ENCODE measurements at regions not wholly inside any gene's neighbourhood (a gene's known extent, or its start where the extent isn't known, plus 50 kb on each side); places are given as distances from the start of the nearest gene placed in this dataset.
"Not testable (repeated sequence)": the region's sequence is repeated elsewhere in the genome, so short reads cannot be mapped to it uniquely, and the experiment has no call there.

GRCh38 chr4:20086067-20086798 is 165.5 kb upstream of the SLIT2 start:
- H3K4me3 ChIP-seq (ENCODE audit: low read depth, low read length), result no peak overlapping the region
- H3K36me3 ChIP-seq (ENCODE audit: insufficient read depth, low read length), result no peaks in the 10 kb centered on the region
- no peaks in the 10 kb centered on the region for H3K27me3 ChIP-seq (ENCODE audit: insufficient read depth, low read length)
- no peak overlapping the region for H3K27ac ChIP-seq (ENCODE audit: low read depth, low read length)
- H2AFZ ChIP-seq (ENCODE audit: low read length, unreplicated experiment), result peak overlapping the region; percentile 32
- H3K79me2 ChIP-seq (ENCODE audit: control insufficient read depth, insufficient read depth, low read length, unreplicated experiment), result no peaks in the 10 kb centered on the region
- no peaks in the 10 kb centered on the region for H3K4me1 ChIP-seq (ENCODE audit: control insufficient read depth, insufficient read depth, low read length, unreplicated experiment)

DNA sequence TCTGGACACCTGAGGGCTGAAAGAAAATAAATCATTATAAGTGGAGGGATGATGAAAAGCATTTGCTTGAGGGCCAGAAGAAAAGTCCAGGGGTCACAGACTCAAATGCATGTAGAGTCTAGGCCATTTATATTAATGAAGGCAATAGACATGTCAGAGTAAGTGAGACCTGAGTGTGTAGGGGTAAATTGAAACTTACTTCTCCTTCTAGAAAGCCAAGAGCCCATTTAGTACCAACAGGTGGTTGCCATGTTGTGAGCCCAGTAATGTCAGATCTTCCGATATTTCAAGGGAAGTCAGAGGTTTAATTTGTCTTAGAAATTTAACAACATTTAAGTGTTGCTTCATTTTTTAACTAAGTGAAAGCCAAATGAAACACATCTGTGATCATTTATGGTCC is 166.1 kb upstream of the SLIT2 start:
- Histone ChIP-seq H3K79me2 (ENCODE audit: control insufficient read depth, insufficient read depth, low read length, unreplicated experiment) (no peaks in the 10 kb centered on the region), H3K36me3 (ENCODE audit: insufficient read depth, low read length) (no peaks in the 10 kb centered on the region), H3K4me3 (ENCODE audit: low read depth, low read length) (no peak overlapping the region), H2AFZ (ENCODE audit: low read length, unreplicated experiment) (peak overlapping the region; percentile 32), H3K4me1 (ENCODE audit: control insufficient read depth, insufficient read depth, low read length, unreplicated experiment) (no peaks in the 10 kb centered on the region), H3K27me3 (ENCODE audit: insufficient read depth, low read length) (no peaks in the 10 kb centered on the region), H3K27ac (ENCODE audit: low read depth, low read length) (no peak overlapping the region)

DNA sequence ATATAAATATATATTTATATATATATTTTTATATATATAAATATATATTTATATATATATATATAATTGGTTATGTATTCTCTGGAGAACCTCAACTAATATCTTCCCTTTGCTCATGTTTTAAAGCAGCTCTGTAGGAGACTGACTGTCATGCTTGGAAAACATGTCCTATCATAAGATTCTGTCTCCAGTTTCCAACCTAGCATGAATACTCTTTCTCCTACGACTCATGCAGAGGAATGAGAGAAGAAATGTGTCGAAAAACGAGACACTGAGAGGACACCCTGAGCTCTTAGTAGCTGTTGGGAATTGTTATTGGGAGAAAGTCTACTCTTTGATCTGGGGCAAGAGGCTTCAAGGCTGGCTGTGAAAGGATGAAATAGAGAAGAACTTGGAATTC is 166.5 kb upstream of the SLIT2 start:
- Histone ChIP-seq H3K27me3 (ENCODE audit: insufficient read depth, low read length) (no peaks in the 10 kb centered on the region), H3K79me2 (ENCODE audit: control insufficient read depth, insufficient read depth, low read length, unreplicated experiment) (no peaks in the 10 kb centered on the region), H3K4me1 (ENCODE audit: control insufficient read depth, insufficient read depth, low read length, unreplicated experiment) (no peaks in the 10 kb centered on the region), H3K36me3 (ENCODE audit: insufficient read depth, low read length) (no peaks in the 10 kb centered on the region), H2AFZ (ENCODE audit: low read length, unreplicated experiment) (no peak overlapping the region), H3K4me3 (ENCODE audit: low read depth, low read length) (no peak overlapping the region), H3K27ac (ENCODE audit: low read depth, low read length) (no peak overlapping the region)

GRCh38 chr4:20084488-20084887 is 167.2 kb upstream of the SLIT2 start:
- Histone ChIP-seq H3K79me2 (ENCODE audit: control insufficient read depth, insufficient read depth, low read length, unreplicated experiment) (no peaks in the 10 kb centered on the region), H2AFZ (ENCODE audit: low read length, unreplicated experiment) (no peak overlapping the region), H3K4me1 (ENCODE audit: control insufficient read depth, insufficient read depth, low read length, unreplicated experiment) (no peaks in the 10 kb centered on the region), H3K27ac (ENCODE audit: low read depth, low read length) (no peak overlapping the region), H3K36me3 (ENCODE audit: insufficient read depth, low read length) (no peaks in the 10 kb centered on the region), H3K4me3 (ENCODE audit: low read depth, low read length) (no peak overlapping the region), H3K27me3 (ENCODE audit: insufficient read depth, low read length) (no peaks in the 10 kb centered on the region)

- Histone ChIP-seq H3K4me3 (ENCODE audit: low read depth, low read length) (no peak overlapping the region), H3K27ac (ENCODE audit: low read depth, low read length) (no peak overlapping the region), H3K27me3 (ENCODE audit: insufficient read depth, low read length) (no peaks in the 10 kb centered on the region), H3K4me1 (ENCODE audit: control insufficient read depth, insufficient read depth, low read length, unreplicated experiment) (peaks cover 4% of the 10 kb centered on the region), H3K36me3 (ENCODE audit: insufficient read depth, low read length) (no peaks in the 10 kb centered on the region), H2AFZ (ENCODE audit: low read length, unreplicated experiment) (no peak overlapping the region), H3K79me2 (ENCODE audit: control insufficient read depth, insufficient read depth, low read length, unreplicated experiment) (no peaks in the 10 kb centered on the region)
Measured at GRCh38 chr4:20078644-20079043, 173.1 kb upstream of the SLIT2 start.

- H3K79me2 ChIP-seq (ENCODE audit: control insufficient read depth, insufficient read depth, low read length, unreplicated experiment), result no peaks in the 10 kb centered on the region
- no peaks in the 10 kb centered on the region for H3K27me3 ChIP-seq (ENCODE audit: insufficient read depth, low read length)
- H3K4me3 ChIP-seq (ENCODE audit: low read depth, low read length), result no peak overlapping the region
- H3K27ac ChIP-seq (ENCODE audit: low read depth, low read length), result no peak overlapping the region
- no peak overlapping the region for H2AFZ ChIP-seq (ENCODE audit: low read length, unreplicated experiment)
- H3K36me3 ChIP-seq (ENCODE audit: insufficient read depth, low read length), result no peaks in the 10 kb centered on the region
- peaks cover 4% of the 10 kb centered on the region for H3K4me1 ChIP-seq (ENCODE audit: control insufficient read depth, insufficient read depth, low read length, unreplicated experiment)
Measured at GRCh38 chr4:20075248-20075871, 176.3 kb upstream of the SLIT2 start.

DNA sequence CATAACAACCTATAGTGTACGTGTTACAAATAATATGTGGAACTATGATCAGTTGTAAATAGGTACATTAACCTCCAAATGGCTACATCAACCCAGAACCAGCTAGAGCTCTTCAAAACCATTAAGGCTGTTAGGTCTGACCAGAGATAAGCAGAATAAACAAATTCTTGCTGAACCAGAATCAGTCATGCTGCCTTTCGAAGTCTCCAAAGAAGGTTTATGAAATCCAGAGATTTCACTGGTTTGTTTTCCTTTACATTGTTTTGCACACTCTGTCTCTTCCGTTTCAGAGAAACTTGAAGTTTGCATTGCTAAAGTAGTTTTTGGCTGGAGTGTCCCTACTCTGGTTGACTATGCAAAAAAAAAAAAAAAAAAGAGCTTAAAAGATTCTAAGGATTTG is 177.3 kb upstream of the SLIT2 start:
- Histone ChIP-seq H3K27me3 (ENCODE audit: insufficient read depth, low read length) (no peaks in the 10 kb centered on the region), H3K79me2 (ENCODE audit: control insufficient read depth, insufficient read depth, low read length, unreplicated experiment) (no peaks in the 10 kb centered on the region), H3K4me3 (ENCODE audit: low read depth, low read length) (no peak overlapping the region), H2AFZ (ENCODE audit: low read length, unreplicated experiment) (no peak overlapping the region), H3K4me1 (ENCODE audit: control insufficient read depth, insufficient read depth, low read length, unreplicated experiment) (peaks cover 4% of the 10 kb centered on the region), H3K36me3 (ENCODE audit: insufficient read depth, low read length) (no peaks in the 10 kb centered on the region), H3K27ac (ENCODE audit: low read depth, low read length) (no peak overlapping the region)

GRCh38 chr4:20065952-20066351 is 185.8 kb upstream of the SLIT2 start:
- Histone ChIP-seq H3K27me3 (ENCODE audit: insufficient read depth, low read length) (no peaks in the 10 kb centered on the region), H3K4me3 (ENCODE audit: low read depth, low read length) (no peak overlapping the region), H2AFZ (ENCODE audit: low read length, unreplicated experiment) (no peak overlapping the region), H3K4me1 (ENCODE audit: control insufficient read depth, insufficient read depth, low read length, unreplicated experiment) (no peaks in the 10 kb centered on the region), H3K79me2 (ENCODE audit: control insufficient read depth, insufficient read depth, low read length, unreplicated experiment) (no peaks in the 10 kb centered on the region), H3K27ac (ENCODE audit: low read depth, low read length) (no peak overlapping the region), H3K36me3 (ENCODE audit: insufficient read depth, low read length) (no peaks in the 10 kb centered on the region)

GRCh38 chr4:20062857-20063256 is 188.8 kb upstream of the SLIT2 start:
- not testable (repeated sequence) for H3K36me3 ChIP-seq (ENCODE audit: insufficient read depth, low read length); H2AFZ ChIP-seq (ENCODE audit: low read length, unreplicated experiment); H3K4me1 ChIP-seq (ENCODE audit: control insufficient read depth, insufficient read depth, low read length, unreplicated experiment); H3K27ac ChIP-seq (ENCODE audit: low read depth, low read length); H3K79me2 ChIP-seq (ENCODE audit: control insufficient read depth, insufficient read depth, low read length, unreplicated experiment); H3K4me3 ChIP-seq (ENCODE audit: low read depth, low read length); H3K27me3 ChIP-seq (ENCODE audit: insufficient read depth, low read length)

- H3K27ac ChIP-seq (ENCODE audit: low read depth, low read length), result no peak overlapping the region
- no peak overlapping the region for H3K4me3 ChIP-seq (ENCODE audit: low read depth, low read length)
- no peaks in the 10 kb centered on the region for H3K27me3 ChIP-seq (ENCODE audit: insufficient read depth, low read length)
- no peak overlapping the region for H2AFZ ChIP-seq (ENCODE audit: low read length, unreplicated experiment)
- H3K79me2 ChIP-seq (ENCODE audit: control insufficient read depth, insufficient read depth, low read length, unreplicated experiment), result no peaks in the 10 kb centered on the region
- no peaks in the 10 kb centered on the region for H3K4me1 ChIP-seq (ENCODE audit: control insufficient read depth, insufficient read depth, low read length, unreplicated experiment)
- no peaks in the 10 kb centered on the region for H3K36me3 ChIP-seq (ENCODE audit: insufficient read depth, low read length)
Measured at GRCh38 chr4:20062054-20062453, 189.7 kb upstream of the SLIT2 start.

- H3K4me3 ChIP-seq (ENCODE audit: low read depth, low read length), result no peak overlapping the region
Measured at GRCh38 chr4:20050768-20051167, 200.9 kb upstream of the SLIT2 start.

More at GRCh38 chr4:20050768-20051167, 200.9 kb upstream of the SLIT2 start:
- Histone ChIP-seq H3K36me3 (ENCODE audit: insufficient read depth, low read length) (no peaks in the 10 kb centered on the region), H3K79me2 (ENCODE audit: control insufficient read depth, insufficient read depth, low read length, unreplicated experiment) (no peaks in the 10 kb centered on the region), H2AFZ (ENCODE audit: low read length, unreplicated experiment) (no peak overlapping the region), H3K4me1 (ENCODE audit: control insufficient read depth, insufficient read depth, low read length, unreplicated experiment) (no peaks in the 10 kb centered on the region), H3K27ac (ENCODE audit: low read depth, low read length) (no peak overlapping the region), H3K27me3 (ENCODE audit: insufficient read depth, low read length) (no peaks in the 10 kb centered on the region)

Measured in ACC112 (cell line).